ENCODE measurements at regions not wholly inside any gene's neighbourhood (a gene's known extent, or its start where the extent isn't known, plus 50 kb on each side); places are given as distances from the start of the nearest gene placed in this dataset.
A peak's percentile ranks its signal among the peaks of the same experiment; 100 is the strongest.

GRCh38 chr5:9724707-9725106, 94.6 kb upstream of the TAS2R1 start:
- H3K4me3 ChIP-seq (ENCODE audit: low read depth, low read length): no peak overlapping the region
- TF ChIP-seq, protein P1, sequence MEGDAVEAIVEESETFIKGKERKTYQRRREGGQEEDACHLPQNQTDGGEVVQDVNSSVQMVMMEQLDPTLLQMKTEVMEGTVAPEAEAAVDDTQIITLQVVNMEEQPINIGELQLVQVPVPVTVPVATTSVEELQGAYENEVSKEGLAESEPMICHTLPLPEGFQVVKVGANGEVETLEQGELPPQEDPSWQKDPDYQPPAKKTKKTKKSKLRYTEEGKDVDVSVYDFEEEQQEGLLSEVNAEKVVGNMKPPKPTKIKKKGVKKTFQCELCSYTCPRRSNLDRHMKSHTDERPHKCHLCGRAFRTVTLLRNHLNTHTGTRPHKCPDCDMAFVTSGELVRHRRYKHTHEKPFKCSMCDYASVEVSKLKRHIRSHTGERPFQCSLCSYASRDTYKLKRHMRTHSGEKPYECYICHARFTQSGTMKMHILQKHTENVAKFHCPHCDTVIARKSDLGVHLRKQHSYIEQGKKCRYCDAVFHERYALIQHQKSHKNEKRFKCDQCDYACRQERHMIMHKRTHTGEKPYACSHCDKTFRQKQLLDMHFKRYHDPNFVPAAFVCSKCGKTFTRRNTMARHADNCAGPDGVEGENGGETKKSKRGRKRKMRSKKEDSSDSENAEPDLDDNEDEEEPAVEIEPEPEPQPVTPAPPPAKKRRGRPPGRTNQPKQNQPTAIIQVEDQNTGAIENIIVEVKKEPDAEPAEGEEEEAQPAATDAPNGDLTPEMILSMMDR (IDR thresholded peaks at IDR 0.05; ENCODE audit: insufficient read depth, low read depth, low read length, missing control alignments): no peak
- DNase-seq (ENCODE audit: low read depth): no peak

GRCh38 chr5:9722601-9723180, 92.5 kb upstream of the TAS2R1 start:
- no peak overlapping the region for H3K4me3 ChIP-seq (ENCODE audit: low read depth, low read length)
- TF ChIP-seq, protein P1 (IDR thresholded peaks at IDR 0.05; ENCODE audit: insufficient read depth, low read depth, low read length, missing control alignments): no peak
- DNase-seq (ENCODE audit: low read depth): no peak

GRCh38 chr5:9721161-9721560, 91.0 kb upstream of the TAS2R1 start:
- H3K4me3 ChIP-seq (ENCODE audit: low read depth, low read length): no peak overlapping the region
- no peak for DNase-seq (ENCODE audit: low read depth)
- TF ChIP-seq, protein P1 (IDR thresholded peaks at IDR 0.05; ENCODE audit: insufficient read depth, low read depth, low read length, missing control alignments): no peak

- H3K4me3 ChIP-seq (ENCODE audit: low read depth, low read length): no peak overlapping the region
- TF ChIP-seq, protein P1 (IDR thresholded peaks at IDR 0.05; ENCODE audit: insufficient read depth, low read depth, low read length, missing control alignments): no peak
- no peak for DNase-seq (ENCODE audit: low read depth)
Measured at GRCh38 chr5:9720361-9720760, 90.2 kb upstream of the TAS2R1 start.

DNA sequence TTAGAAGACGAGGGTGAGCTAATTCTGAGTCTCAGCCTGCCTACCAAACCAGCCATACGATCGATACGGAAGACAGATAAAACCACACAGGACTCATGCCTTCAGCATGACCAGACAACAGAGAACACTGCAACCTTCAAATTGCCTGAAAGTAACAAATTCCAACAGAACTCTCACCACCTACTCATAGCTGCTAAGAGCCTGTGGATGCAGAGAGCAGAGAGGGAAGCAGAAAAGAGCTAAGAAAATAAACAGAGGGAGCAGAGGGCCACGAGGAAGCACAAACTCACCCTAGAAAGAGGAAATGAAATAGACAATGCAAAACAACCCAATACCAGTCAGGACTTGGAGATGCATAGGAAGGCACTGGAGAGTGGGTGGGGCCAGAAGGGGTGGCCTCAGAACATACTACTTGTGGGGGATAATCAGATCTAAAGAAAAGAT, 86.7 kb upstream of the TAS2R1 start:
- DNase-seq (ENCODE audit: low read depth): peak; percentile 38
- TF ChIP-seq, protein P1 (IDR thresholded peaks at IDR 0.05; ENCODE audit: insufficient read depth, low read depth, low read length, missing control alignments): no peak
- H3K4me3 ChIP-seq (ENCODE audit: low read depth, low read length): no peak overlapping the region

DNA sequence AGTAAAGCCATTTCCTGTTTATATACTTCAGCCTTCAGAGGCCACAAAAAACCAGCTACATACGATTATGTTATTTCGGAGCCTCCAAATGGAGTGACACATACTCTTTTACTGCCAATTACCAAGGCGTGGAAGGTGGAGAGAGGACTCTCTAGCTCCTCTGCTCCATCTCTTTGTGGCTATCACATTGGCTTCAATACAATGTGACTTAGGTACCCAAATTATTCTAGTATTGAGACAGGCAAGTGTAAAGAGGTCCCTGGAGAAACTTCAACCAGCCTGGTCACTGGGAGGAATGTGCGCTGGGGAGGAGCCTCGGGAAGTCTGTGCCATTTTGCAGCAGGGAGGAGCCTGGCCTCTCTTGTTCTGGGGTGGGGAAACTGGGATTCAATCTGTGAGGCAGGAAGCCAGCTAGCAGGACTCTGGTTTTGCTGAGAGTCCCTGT, 85.8 kb upstream of the TAS2R1 start:
- TF ChIP-seq, protein P1 (IDR thresholded peaks at IDR 0.05; ENCODE audit: insufficient read depth, low read depth, low read length, missing control alignments): no peak
- H3K4me3 ChIP-seq (ENCODE audit: low read depth, low read length): no peak overlapping the region
- no peak for DNase-seq (ENCODE audit: low read depth)
